ENCODE measurements at regions not wholly inside any gene's neighbourhood (a gene's known extent, or its start where the extent isn't known, plus 50 kb on each side); places are given as distances from the start of the nearest gene placed in this dataset.
"Not testable (repeated sequence)": the region's sequence is repeated elsewhere in the genome, so short reads cannot be mapped to it uniquely, and the experiment has no call there.

GRCh38 chr1:163633366-163633765 is 311.6 kb downstream of the NUF2 start:
- ATAC-seq, result no peak
- H3K27me3 Mint-ChIP-seq (ENCODE audit: low read depth), result no peaks in the 10 kb centered on the region; the same call in 1 of the 2 replicates
- no peak overlapping the region for H3K27ac Mint-ChIP-seq
- no peaks in the 10 kb centered on the region for H3K4me1 Mint-ChIP-seq
- peaks cover 55% of the 10 kb centered on the region for H3K9me3 Mint-ChIP-seq
- H3K4me3 Mint-ChIP-seq, result no peak overlapping the region
- TF ChIP-seq E2F4 (CRISPR knock-in tag; IDR thresholded peaks at IDR 0.05; ENCODE audit: borderline replicate concordance, low read depth), result no peak
- no peak for TF ChIP-seq ATF3 (CRISPR knock-in tag; conservative IDR thresholded peaks at IDR 0.05)
- TF ChIP-seq USF2 (CRISPR knock-in tag; IDR thresholded peaks at IDR 0.05), result no peak
- TF ChIP-seq ELF4 (CRISPR knock-in tag; IDR thresholded peaks at IDR 0.05; ENCODE audit: low read depth), result no peak
- no peak for TF ChIP-seq TCF7 (CRISPR knock-in tag; IDR thresholded peaks at IDR 0.05; ENCODE audit: low read depth)
- TF ChIP-seq ETV6 (CRISPR knock-in tag; IDR thresholded peaks at IDR 0.05), result no peak
- H3K36me3 Mint-ChIP-seq, result peaks cover 47% of the 10 kb centered on the region
- DNase-seq (ENCODE audit: low spot score), result no peak
- POLR2A ChIA-PET, result no interaction called here
- CTCF ChIA-PET, result no interaction called here

- Mint-ChIP-seq H3K36me3 (peaks cover 29% of the 10 kb centered on the region), H3K4me1 (peaks cover 24% of the 10 kb centered on the region), H3K9me3 (peaks cover 34% of the 10 kb centered on the region), H3K4me3 (peak overlapping the region; percentile 31)
- ATAC-seq; H3K27ac Mint-ChIP-seq; DNase-seq (ENCODE audit: low spot score); CTCF ChIA-PET; H3K27me3 Mint-ChIP-seq (ENCODE audit: low read depth); POLR2A ChIA-PET: not testable (repeated sequence)
Observed at GRCh38 chr1:163645676-163646075, 323.9 kb downstream of the NUF2 start.

- Mint-ChIP-seq H3K27me3 (ENCODE audit: low read depth) (peaks cover 2% of the 10 kb centered on the region; the same call in 1 of the 2 replicates), H3K9me3 (peaks cover 34% of the 10 kb centered on the region), H3K27ac (no peak overlapping the region), H3K4me1 (peaks cover 36% of the 10 kb centered on the region), H3K4me3 (no peak overlapping the region), H3K36me3 (peaks cover 23% of the 10 kb centered on the region)
- no peak for ATAC-seq
- CTCF ChIA-PET, result no interaction called here
- no peak for DNase-seq (ENCODE audit: low spot score)
- POLR2A ChIA-PET, result no interaction called here
- TF ChIP-seq GRHL2 (CRISPR knock-in tag; IDR thresholded peaks at IDR 0.05; ENCODE audit: insufficient replicate concordance, severe bottlenecking) (no peak), ZNF423 (CRISPR knock-in tag; IDR thresholded peaks at IDR 0.05) (peak; percentile 33; the same call in 1 of the 2 replicates)
Observed at GRCh38 chr1:163650624-163651023, 328.9 kb downstream of the NUF2 start.

GRCh38 chr1:163652441-163652840 is 330.7 kb downstream of the NUF2 start:
- H3K36me3 Mint-ChIP-seq, result peaks cover 9% of the 10 kb centered on the region
- no peak overlapping the region for H3K27ac Mint-ChIP-seq
- no peak overlapping the region for H3K4me3 Mint-ChIP-seq
- ATAC-seq (no peak), DNase-seq (ENCODE audit: low spot score) (no peak)
- CTCF ChIA-PET, result no interaction called here
- peaks cover 20% of the 10 kb centered on the region for H3K9me3 Mint-ChIP-seq
- peaks cover 2% of the 10 kb centered on the region; the same call in 1 of the 2 replicates for H3K27me3 Mint-ChIP-seq (ENCODE audit: low read depth)
- peaks cover 25% of the 10 kb centered on the region for H3K4me1 Mint-ChIP-seq
- POLR2A ChIA-PET, result no interaction called here
- TF ChIP-seq PRDM15 (CRISPR knock-in tag; IDR thresholded peaks at IDR 0.05) (no peak), ATF1 (CRISPR knock-in tag; IDR thresholded peaks at IDR 0.05) (no peak), CREB1 (CRISPR knock-in tag; IDR thresholded peaks at IDR 0.05) (no peak), ATF6 (CRISPR knock-in tag; IDR thresholded peaks at IDR 0.05) (no peak), ZNF138 (CRISPR knock-in tag; conservative IDR thresholded peaks at IDR 0.05) (no peak), TP53 (CRISPR knock-in tag; IDR thresholded peaks at IDR 0.05) (no peak), RORB (CRISPR knock-in tag; IDR thresholded peaks at IDR 0.05) (no peak), ZNF263 (CRISPR knock-in tag; IDR thresholded peaks at IDR 0.05; ENCODE audit: low read depth) (no peak), AR (CRISPR knock-in tag; IDR thresholded peaks at IDR 0.05) (no peak), KAT7 (CRISPR knock-in tag; IDR thresholded peaks at IDR 0.05; ENCODE audit: borderline replicate concordance) (no peak)

Measured in WTC11 (cell line).